Loucy (cell line): ENCODE measurements at regions not wholly inside any gene's neighbourhood (a gene's known extent, or its start where the extent isn't known, plus 50 kb on each side); places are given as distances from the start of the nearest gene placed in this dataset.

ENCODE experiments used
- H2AFZ ChIP-seq: fragments of 200-600 bp; sonication (generic); 2 replicates; pipeline ENCODE4 v1.6.0; 2016; ENCODE audit warnings: antibody characterized with exemption, mild to moderate bottlenecking, low read length, moderate library complexity
- H3F3A ChIP-seq: fragments of 200-600 bp; 2 replicates; pipeline ENCODE4 v1.6.0; 2016; ENCODE audit warnings: antibody characterized with exemption, low read depth, mild to moderate bottlenecking
- H3K27me3 ChIP-seq: fragments of 200-600 bp; sonication (generic); 2 replicates; pipeline ENCODE4 v1.6.1; 2014; ENCODE audit warnings: low read length, mild to moderate bottlenecking; ENCODE audit not compliant: insufficient read depth, poor library complexity, severe bottlenecking
- H3K36me3 ChIP-seq: fragments of 200-600 bp; sonication (generic); 2 replicates; pipeline ENCODE4 v1.6.1; 2016; ENCODE audit warnings: low read length; ENCODE audit not compliant: insufficient read depth
- H3K4me1 ChIP-seq: fragments of 200-600 bp; sonication (generic); 2 replicates; pipeline ENCODE4 v1.5.1; 2014; ENCODE audit warnings: low read length, mild to moderate bottlenecking; ENCODE audit not compliant: insufficient read depth, poor library complexity, severe bottlenecking
- H3K4me2 ChIP-seq: fragments of 200-600 bp; sonication (generic); 2 replicates; pipeline ENCODE4 v1.6.0; 2014; ENCODE audit warnings: antibody characterized with exemption, low read length, low read depth, mild to moderate bottlenecking; ENCODE audit not compliant: poor library complexity, severe bottlenecking
- H3K4me3 ChIP-seq: fragments of 200-600 bp; sonication (generic); 2 replicates; pipeline ENCODE4 v1.5.1; 2014; ENCODE audit warnings: low read length, mild to moderate bottlenecking, mixed read lengths; ENCODE audit not compliant: poor library complexity, severe bottlenecking
- H3K79me2 ChIP-seq: fragments of 200-600 bp; sonication (generic); 2 replicates; pipeline ENCODE4 v1.6.1; 2014; ENCODE audit warnings: low read length; ENCODE audit not compliant: insufficient read depth
- H3K9ac ChIP-seq: fragments of 200-600 bp; sonication (generic); 2 replicates; pipeline ENCODE4 v1.6.0; 2014; ENCODE audit warnings: mild to moderate bottlenecking, low read depth, low read length, moderate library complexity; ENCODE audit not compliant: poor library complexity, severe bottlenecking
- H3K9me2 ChIP-seq: fragments of 200-600 bp; sonication (generic); replicated peaks from 2 replicates; pipeline ENCODE4 v1.6.1; 2016; ENCODE audit warnings: low read depth, low read length, mixed read lengths
- H3K9me3 ChIP-seq: fragments of 200-600 bp; sonication (generic); 2 replicates; pipeline ENCODE4 v1.6.1; 2014; ENCODE audit warnings: mild to moderate bottlenecking, antibody characterized with exemption, low read length, low read depth; ENCODE audit not compliant: insufficient read depth
- H4K20me1 ChIP-seq: fragments of 200-600 bp; sonication (generic); 2 replicates; pipeline ENCODE4 v1.6.0; 2014; ENCODE audit warnings: antibody characterized with exemption, low read length, mild to moderate bottlenecking; ENCODE audit not compliant: insufficient read depth, poor library complexity, severe bottlenecking
- EZH2phosphoT487 ChIP-seq: fragments of 200-600 bp; IDR thresholded peaks from 2 replicates; pipeline ENCODE4 v1.6.1; 2018; ENCODE audit warnings: antibody characterized with exemption, mild to moderate bottlenecking, moderate library complexity, borderline replicate concordance
- TF ChIP-seq, protein P1 (sequence below): fragments of 200-600 bp; sonication (generic); conservative IDR thresholded peaks from 2 replicates; pipeline ENCODE4 v1.5.1; 2014; ENCODE audit warnings: mild to moderate bottlenecking, antibody characterized with exemption, low read length

GRCh38 chr6:119542037-119542436 is 192.5 kb upstream of the MAN1A1 start:
- no peaks in the 10 kb centered on the region for H3F3A ChIP-seq
- no peak overlapping the region for H3K4me3 ChIP-seq
- no peak overlapping the region for H3K9ac ChIP-seq
- TF ChIP-seq, protein P1, sequence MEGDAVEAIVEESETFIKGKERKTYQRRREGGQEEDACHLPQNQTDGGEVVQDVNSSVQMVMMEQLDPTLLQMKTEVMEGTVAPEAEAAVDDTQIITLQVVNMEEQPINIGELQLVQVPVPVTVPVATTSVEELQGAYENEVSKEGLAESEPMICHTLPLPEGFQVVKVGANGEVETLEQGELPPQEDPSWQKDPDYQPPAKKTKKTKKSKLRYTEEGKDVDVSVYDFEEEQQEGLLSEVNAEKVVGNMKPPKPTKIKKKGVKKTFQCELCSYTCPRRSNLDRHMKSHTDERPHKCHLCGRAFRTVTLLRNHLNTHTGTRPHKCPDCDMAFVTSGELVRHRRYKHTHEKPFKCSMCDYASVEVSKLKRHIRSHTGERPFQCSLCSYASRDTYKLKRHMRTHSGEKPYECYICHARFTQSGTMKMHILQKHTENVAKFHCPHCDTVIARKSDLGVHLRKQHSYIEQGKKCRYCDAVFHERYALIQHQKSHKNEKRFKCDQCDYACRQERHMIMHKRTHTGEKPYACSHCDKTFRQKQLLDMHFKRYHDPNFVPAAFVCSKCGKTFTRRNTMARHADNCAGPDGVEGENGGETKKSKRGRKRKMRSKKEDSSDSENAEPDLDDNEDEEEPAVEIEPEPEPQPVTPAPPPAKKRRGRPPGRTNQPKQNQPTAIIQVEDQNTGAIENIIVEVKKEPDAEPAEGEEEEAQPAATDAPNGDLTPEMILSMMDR: no peak
- no peak for TF ChIP-seq EZH2phosphoT487
- no peaks in the 10 kb centered on the region for H3K27me3 ChIP-seq
- no peaks in the 10 kb centered on the region for H3K9me3 ChIP-seq
- no peaks in the 10 kb centered on the region for H3K79me2 ChIP-seq
- H3K36me3 ChIP-seq: no peaks in the 10 kb centered on the region
- H3K9me2 ChIP-seq: no peaks in the 10 kb centered on the region
- H3K4me1 ChIP-seq: peaks cover 16% of the 10 kb centered on the region
- no peak overlapping the region for H3K4me2 ChIP-seq
- no peaks in the 10 kb centered on the region for H4K20me1 ChIP-seq
- no peak overlapping the region for H2AFZ ChIP-seq

DNA sequence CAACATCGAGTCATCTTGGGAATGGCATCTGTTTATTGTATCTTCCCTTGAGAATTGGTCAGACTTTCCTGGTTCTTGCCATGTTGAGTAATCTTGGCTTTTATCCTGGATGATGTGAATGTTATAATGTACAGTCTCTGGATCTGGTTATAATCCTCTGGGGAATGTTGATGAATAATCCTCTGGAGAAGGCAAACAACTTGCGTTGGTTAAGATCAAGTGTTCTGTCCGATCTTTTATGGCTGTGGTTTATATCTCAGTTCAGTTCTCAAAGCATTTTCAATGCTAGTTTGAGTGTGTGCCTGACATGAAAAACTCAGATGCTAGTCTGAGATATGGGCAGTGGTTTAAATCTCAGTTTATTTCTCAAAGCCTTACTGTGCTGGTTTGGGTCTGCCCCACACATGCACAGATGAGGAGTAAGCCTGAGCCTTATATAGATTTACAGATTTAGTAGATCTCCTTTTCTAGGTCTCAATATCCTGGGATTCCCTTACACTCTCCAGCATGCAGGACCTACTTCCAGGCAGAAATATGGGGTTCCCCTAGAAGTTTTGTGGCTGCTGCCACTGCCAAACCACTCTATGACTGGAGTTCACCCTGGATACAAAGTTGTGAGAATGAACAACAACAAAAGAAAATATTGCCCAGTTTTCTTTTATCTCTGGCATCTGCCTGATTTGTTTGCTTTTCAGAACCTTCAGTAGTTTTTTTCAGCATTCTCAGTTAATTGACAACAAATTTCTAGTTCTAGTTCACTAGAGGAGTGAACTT is 191.8 kb upstream of the MAN1A1 start:
- Histone ChIP-seq H3K4me2 (no peak overlapping the region), H2AFZ (no peak overlapping the region)

DNA sequence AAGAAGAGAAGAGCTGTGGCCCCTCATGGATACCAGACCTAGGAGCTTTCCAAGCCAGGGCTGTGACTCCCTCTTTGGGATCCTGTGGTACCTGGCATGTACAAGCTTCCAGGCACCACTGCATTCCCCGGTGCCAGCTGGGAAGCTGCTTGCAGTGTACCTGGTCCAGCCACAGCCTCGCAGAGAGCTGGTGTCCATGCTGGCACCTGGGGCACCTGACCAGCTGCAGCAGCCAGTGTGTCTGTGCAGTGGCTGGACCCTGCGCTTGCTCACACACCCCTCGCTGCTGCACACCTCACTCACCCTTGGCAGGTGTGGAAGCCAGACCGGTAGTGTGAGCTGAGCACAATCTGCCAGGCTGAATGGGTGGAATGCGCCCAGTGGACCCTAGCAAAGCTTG is 190.9 kb upstream of the MAN1A1 start:
- no peaks in the 10 kb centered on the region for H3K79me2 ChIP-seq
- no peaks in the 10 kb centered on the region for H3K36me3 ChIP-seq
- TF ChIP-seq EZH2phosphoT487: no peak
- TF ChIP-seq, protein P1: no peak
- H3K9ac ChIP-seq: no peak overlapping the region
- H3F3A ChIP-seq: no peaks in the 10 kb centered on the region
- H4K20me1 ChIP-seq: no peaks in the 10 kb centered on the region
- H2AFZ ChIP-seq: no peak overlapping the region
- no peaks in the 10 kb centered on the region for H3K9me3 ChIP-seq
- H3K4me1 ChIP-seq: peaks cover 16% of the 10 kb centered on the region
- no peaks in the 10 kb centered on the region for H3K9me2 ChIP-seq
- H3K4me3 ChIP-seq: no peak overlapping the region
- no peak overlapping the region for H3K4me2 ChIP-seq
- H3K27me3 ChIP-seq: no peaks in the 10 kb centered on the region

More for the DNA sequence above, 191.8 kb upstream of the MAN1A1 start:
- Histone ChIP-seq H3K9me2 (no peaks in the 10 kb centered on the region), H3K36me3 (no peaks in the 10 kb centered on the region), H3F3A (no peaks in the 10 kb centered on the region), H3K79me2 (no peaks in the 10 kb centered on the region), H3K27me3 (no peaks in the 10 kb centered on the region), H3K9ac (no peak overlapping the region), H3K4me3 (no peak overlapping the region), H3K9me3 (no peaks in the 10 kb centered on the region), H3K4me1 (peaks cover 16% of the 10 kb centered on the region), H4K20me1 (no peaks in the 10 kb centered on the region)
- no peak for TF ChIP-seq EZH2phosphoT487
- TF ChIP-seq, protein P1: no peak
